AG04449 (cell line): ENCODE measurements at regions not wholly inside any gene's neighbourhood (a gene's known extent, or its start where the extent isn't known, plus 50 kb on each side); places are given as distances from the start of the nearest gene placed in this dataset.

Source experiments
- CTCF ChIA-PET: fragments of 350-600 bp; formaldehyde crosslinking; extraction: SDS; loops from one replicate; lab custom pipeline; 2021; ENCODE audit warnings: antibody characterized with exemption; lab: Yijun Ruan, JAX
- POLR2A ChIA-PET: fragments of 400-600, 350-600 bp; formaldehyde crosslinking; extraction: SDS; loops from one replicate; lab custom pipeline; 2020; ENCODE audit warnings: antibody characterized with exemption, inconsistent platforms; lab: Yijun Ruan, JAX
- DNase-seq: peaks from one replicate; pipeline ENCODE4 v3.0.0-alpha.2; 2010; ENCODE audit warnings: low read depth, low spot score
- H3K4me3 ChIP-seq: 2 replicates; pipeline ENCODE4 v1.5.1; 2011; ENCODE audit warnings: low read depth, mild to moderate bottlenecking, control low read depth, low read length
- TF ChIP-seq, protein P1 (sequence below): IDR thresholded peaks from one replicate; pipeline ENCODE4 v1.5.1; 2011; ENCODE audit warnings: mild to moderate bottlenecking, moderate library complexity, low read length, control low read depth, inconsistent platforms; ENCODE audit not compliant: insufficient read depth; ENCODE audit errors: missing control alignments

DNA sequence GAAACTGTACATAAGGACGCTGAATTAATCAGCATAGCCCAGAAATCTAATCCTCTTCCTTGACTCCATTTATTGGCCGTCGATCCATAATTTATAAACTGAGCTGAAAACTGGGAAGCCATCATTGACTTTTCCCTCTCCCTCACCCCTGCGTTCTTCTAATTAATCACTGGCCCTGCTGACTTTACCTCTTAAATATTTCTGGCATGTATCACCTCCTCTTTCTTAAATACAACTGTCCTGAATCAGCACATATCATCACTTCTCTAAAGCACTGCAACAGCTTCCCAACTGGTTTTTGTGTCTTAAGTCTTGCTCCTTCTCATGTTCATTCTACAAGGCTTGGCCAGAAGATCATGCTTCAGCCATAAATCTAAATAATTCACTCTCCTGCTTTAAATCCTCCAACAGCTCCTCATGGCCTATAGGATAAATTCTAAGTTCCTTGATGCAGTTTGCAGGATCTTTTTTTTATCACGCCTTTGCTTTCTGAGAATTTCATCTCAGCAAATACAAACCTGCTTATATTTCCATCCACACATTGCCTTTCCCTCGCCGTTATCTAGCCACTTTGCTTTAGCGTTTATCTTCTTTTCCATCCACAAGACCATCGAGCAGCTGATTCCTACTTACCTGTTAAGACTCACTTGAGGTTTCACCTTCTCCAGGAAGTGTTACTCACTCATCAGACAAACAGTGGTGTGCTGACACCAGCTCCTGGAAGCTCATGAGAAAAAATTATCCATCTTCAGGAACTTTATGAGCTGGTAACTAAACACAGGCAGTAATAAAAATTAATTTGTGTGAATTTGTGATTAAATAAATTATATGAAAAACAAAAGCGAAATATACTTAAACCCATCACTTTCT is 295.6 kb upstream of the FLRT2 start:
- no peak overlapping the region for H3K4me3 ChIP-seq
- TF ChIP-seq, protein P1, sequence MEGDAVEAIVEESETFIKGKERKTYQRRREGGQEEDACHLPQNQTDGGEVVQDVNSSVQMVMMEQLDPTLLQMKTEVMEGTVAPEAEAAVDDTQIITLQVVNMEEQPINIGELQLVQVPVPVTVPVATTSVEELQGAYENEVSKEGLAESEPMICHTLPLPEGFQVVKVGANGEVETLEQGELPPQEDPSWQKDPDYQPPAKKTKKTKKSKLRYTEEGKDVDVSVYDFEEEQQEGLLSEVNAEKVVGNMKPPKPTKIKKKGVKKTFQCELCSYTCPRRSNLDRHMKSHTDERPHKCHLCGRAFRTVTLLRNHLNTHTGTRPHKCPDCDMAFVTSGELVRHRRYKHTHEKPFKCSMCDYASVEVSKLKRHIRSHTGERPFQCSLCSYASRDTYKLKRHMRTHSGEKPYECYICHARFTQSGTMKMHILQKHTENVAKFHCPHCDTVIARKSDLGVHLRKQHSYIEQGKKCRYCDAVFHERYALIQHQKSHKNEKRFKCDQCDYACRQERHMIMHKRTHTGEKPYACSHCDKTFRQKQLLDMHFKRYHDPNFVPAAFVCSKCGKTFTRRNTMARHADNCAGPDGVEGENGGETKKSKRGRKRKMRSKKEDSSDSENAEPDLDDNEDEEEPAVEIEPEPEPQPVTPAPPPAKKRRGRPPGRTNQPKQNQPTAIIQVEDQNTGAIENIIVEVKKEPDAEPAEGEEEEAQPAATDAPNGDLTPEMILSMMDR: no peak
- no peak for DNase-seq
- CTCF ChIA-PET: no interaction called here
- POLR2A ChIA-PET: interaction anchor here (0.6 kb wide), 2 partner anchors 206 to 1897 kb away, joined by 3 read pairs; no protein-coding TSS in a partner anchor

DNA sequence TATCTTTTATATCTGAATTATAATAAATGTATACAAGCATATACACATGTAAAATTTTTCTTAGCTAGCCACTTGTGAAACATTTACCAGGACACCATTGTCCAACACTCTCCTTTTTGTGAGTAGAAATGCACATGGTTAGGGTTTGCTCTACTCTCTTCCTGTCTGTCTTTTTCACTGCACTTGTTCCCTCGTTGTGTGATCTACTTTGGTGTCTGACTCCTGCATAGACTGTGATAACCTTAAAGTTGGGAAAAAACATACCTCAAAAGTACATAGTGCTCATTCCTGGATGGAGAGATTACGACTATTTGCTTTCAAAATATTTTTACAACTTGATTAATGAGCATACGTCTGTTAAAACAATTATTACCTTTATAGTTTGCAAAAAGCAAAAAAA is 294.1 kb upstream of the FLRT2 start:
- ChIA-PET CTCF (no interaction called here), POLR2A (no interaction called here)
- TF ChIP-seq, protein P1: no peak
- DNase-seq: no peak
- H3K4me3 ChIP-seq: no peak overlapping the region

- no peak overlapping the region for H3K4me3 ChIP-seq
- TF ChIP-seq, protein P1: no peak
- POLR2A ChIA-PET: no interaction called here
- DNase-seq: no peak
- CTCF ChIA-PET: no interaction called here
Observed at GRCh38 chr14:85236296-85236695, 293.6 kb upstream of the FLRT2 start.

- CTCF ChIA-PET: no interaction called here
- H3K4me3 ChIP-seq: no peak overlapping the region
- TF ChIP-seq, protein P1: no peak
- no peak for DNase-seq
- POLR2A ChIA-PET: no interaction called here
Observed at GRCh38 chr14:85239791-85240190, 290.2 kb upstream of the FLRT2 start.

GRCh38 chr14:85241022-85241855 is 288.7 kb upstream of the FLRT2 start:
- POLR2A ChIA-PET: no interaction called here
- CTCF ChIA-PET: no interaction called here
- no peak for DNase-seq
- no peak overlapping the region for H3K4me3 ChIP-seq
- TF ChIP-seq, protein P1: no peak

- no peak overlapping the region for H3K4me3 ChIP-seq
- TF ChIP-seq, protein P1: no peak
- ChIA-PET POLR2A (interaction anchor here (0.6 kb wide), 1 partner anchor 194 kb away, joined by 3 read pairs; no protein-coding TSS in a partner anchor), CTCF (no interaction called here)
- no peak for DNase-seq
Observed at GRCh38 chr14:85242666-85243065, 287.3 kb upstream of the FLRT2 start.
